GM19452 (cell line): ENCODE measurements at regions not wholly inside any gene's neighbourhood (a gene's known extent, or its start where the extent isn't known, plus 50 kb on each side); places are given as distances from the start of the nearest gene placed in this dataset.

ENCODE experiments used
- ATAC-seq: cut with Tn5 transposase; IDR thresholded peaks from one replicate; pipeline ENCODE4 v1.9.1; 2021; ENCODE audit not compliant: unreplicated experiment

DNA sequence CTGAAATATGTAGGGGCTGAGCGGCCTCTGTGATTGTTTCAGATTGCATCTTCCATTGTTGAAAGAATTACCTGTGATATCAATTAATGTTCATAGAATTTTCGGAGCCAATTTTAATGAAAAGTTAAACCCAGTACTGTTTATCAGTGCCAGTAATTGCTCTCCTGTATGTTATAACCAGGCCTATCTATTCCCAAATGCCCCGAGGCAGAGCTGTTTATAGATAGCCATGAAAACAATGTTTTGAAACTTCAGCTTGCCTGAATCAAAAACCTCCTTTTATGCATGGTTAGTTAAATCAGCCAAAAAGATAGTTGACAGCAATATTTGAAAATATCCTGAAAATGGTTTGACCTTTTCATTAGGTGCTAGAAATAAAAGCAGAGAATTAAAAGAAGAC lies 50.1 kb upstream of the HDAC9 start:
- no peak for ATAC-seq
